Fibroblast of villous mesenchyme (primary cell): ENCODE measurements at regions not wholly inside any gene's neighbourhood (a gene's known extent, or its start where the extent isn't known, plus 50 kb on each side); places are given as distances from the start of the nearest gene placed in this dataset.

ENCODE experiments used
- DNase-seq: peaks from one replicate; pipeline ENCODE4 v3.0.0-alpha.2; 2010; ENCODE audit warnings: low read depth
- H3K4me3 ChIP-seq: 2 replicates; pipeline ENCODE4 v1.5.1; 2011; ENCODE audit warnings: low read depth, mild to moderate bottlenecking, low read length
- CTCF ChIP-seq: IDR thresholded peaks from 2 replicates; pipeline ENCODE4 v1.5.1; 2012; ENCODE audit warnings: low read depth, mild to moderate bottlenecking, low read length; ENCODE audit not compliant: insufficient read depth

- H3K4me3 ChIP-seq, result no peak overlapping the region
- no peak for TF ChIP-seq CTCF
- peak; percentile 52 for DNase-seq
Measured at GRCh38 chr12:46998811-46999368, 80.5 kb upstream of the PCED1B start.

- TF ChIP-seq CTCF, result no peak
- no peak overlapping the region for H3K4me3 ChIP-seq
- DNase-seq, result peak; percentile 74
Measured at GRCh38 chr12:47004634-47005033, 74.8 kb upstream of the PCED1B start.

GRCh38 chr12:47007048-47007447, 72.4 kb upstream of the PCED1B start:
- DNase-seq, result no peak
- TF ChIP-seq CTCF, result no peak
- no peak overlapping the region for H3K4me3 ChIP-seq

- no peak for TF ChIP-seq CTCF
- H3K4me3 ChIP-seq, result no peak overlapping the region
- no peak for DNase-seq
Measured at GRCh38 chr12:47012552-47012951, 66.9 kb upstream of the PCED1B start.

- no peak overlapping the region for H3K4me3 ChIP-seq
- no peak for TF ChIP-seq CTCF
- peak; percentile 65 for DNase-seq
Measured at GRCh38 chr12:47014474-47014873, 64.9 kb upstream of the PCED1B start.

- no peak for TF ChIP-seq CTCF
Measured at GRCh38 chr12:47015381-47015780, 64.0 kb upstream of the PCED1B start.

GRCh38 chr12:47017041-47017713, 62.2 kb upstream of the PCED1B start:
- no peak for TF ChIP-seq CTCF
- DNase-seq, result no peak
- H3K4me3 ChIP-seq, result no peak overlapping the region

More at GRCh38 chr12:47015381-47015780, 64.0 kb upstream of the PCED1B start:
- no peak overlapping the region for H3K4me3 ChIP-seq
- DNase-seq, result no peak
